ENCODE measurements at regions not wholly inside any gene's neighbourhood (a gene's known extent, or its start where the extent isn't known, plus 50 kb on each side); places are given as distances from the start of the nearest gene placed in this dataset.

- no peaks in the 10 kb centered on the region for H3K36me3 ChIP-seq
- intact Hi-C loops (cut with DNase I), result no loop called here
- no peak overlapping the region for H3K27ac ChIP-seq
- H3K4me3 ChIP-seq, result no peak overlapping the region
- DNase-seq, result no peak
- H3K9me3 ChIP-seq, result no peaks in the 10 kb centered on the region
- TF ChIP-seq CTCF (IDR thresholded peaks at IDR 0.05) (no peak), POLR2A (IDR thresholded peaks at IDR 0.05) (no peak), EP300 (IDR thresholded peaks at IDR 0.05) (no peak)
- no peaks in the 10 kb centered on the region for H3K4me1 ChIP-seq (ENCODE audit: insufficient read depth)
- WGBS, 3 donors, result 84 to 86% (median 86%) methylated on average over 8 of the region's 8 CpGs
- no peaks in the 10 kb centered on the region for H3K27me3 ChIP-seq
Measured at GRCh38 chr9:115921301-115921700, 232.3 kb upstream of the PAPPA start.

GRCh38 chr9:115922444-115922843 is 231.1 kb upstream of the PAPPA start:
- no peak overlapping the region for H3K27ac ChIP-seq
- WGBS, 3 donors, result 59 to 78% (median 72%) methylated on average over 3 of the region's 3 CpGs
- H3K9me3 ChIP-seq, result no peaks in the 10 kb centered on the region
- intact Hi-C loops (cut with DNase I), result no loop called here
- H3K4me1 ChIP-seq (ENCODE audit: insufficient read depth), result no peaks in the 10 kb centered on the region
- no peak for DNase-seq
- H3K4me3 ChIP-seq, result no peak overlapping the region
- TF ChIP-seq EP300 (IDR thresholded peaks at IDR 0.05), result no peak
- no peak for TF ChIP-seq CTCF (IDR thresholded peaks at IDR 0.05)
- no peak for TF ChIP-seq POLR2A (IDR thresholded peaks at IDR 0.05)
- H3K27me3 ChIP-seq, result no peaks in the 10 kb centered on the region
- no peaks in the 10 kb centered on the region for H3K36me3 ChIP-seq

GRCh38 chr9:115923410-115923809 is 230.2 kb upstream of the PAPPA start:
- intact Hi-C loops (cut with DNase I), result no loop called here
- Histone ChIP-seq H3K4me1 (ENCODE audit: insufficient read depth) (no peaks in the 10 kb centered on the region), H3K4me3 (no peak overlapping the region), H3K9me3 (no peaks in the 10 kb centered on the region), H3K27ac (no peak overlapping the region), H3K27me3 (no peaks in the 10 kb centered on the region), H3K36me3 (no peaks in the 10 kb centered on the region)
- 86 to 95% (median 94%) methylated on average over 1 of the region's 1 CpG for WGBS, 3 donors
- DNase-seq, result no peak
- TF ChIP-seq EP300 (IDR thresholded peaks at IDR 0.05) (no peak), POLR2A (IDR thresholded peaks at IDR 0.05) (no peak), CTCF (IDR thresholded peaks at IDR 0.05) (no peak)

- intact Hi-C loops (cut with DNase I), result no loop called here
- TF ChIP-seq CTCF (IDR thresholded peaks at IDR 0.05) (no peak), POLR2A (IDR thresholded peaks at IDR 0.05) (no peak), EP300 (IDR thresholded peaks at IDR 0.05) (no peak)
- Histone ChIP-seq H3K4me1 (ENCODE audit: insufficient read depth) (no peaks in the 10 kb centered on the region), H3K4me3 (no peak overlapping the region), H3K36me3 (no peaks in the 10 kb centered on the region), H3K9me3 (no peaks in the 10 kb centered on the region), H3K27me3 (no peaks in the 10 kb centered on the region), H3K27ac (no peak overlapping the region)
- no peak for DNase-seq
- 25 to 40% (median 29%) methylated on average over 5 of the region's 5 CpGs for WGBS, 3 donors
Measured at GRCh38 chr9:115923903-115924668, 229.5 kb upstream of the PAPPA start.
